Hematopoietic multipotent progenitor cell treated with erythropoietin and hydrocortisone succinate and interleukin-3 and kit ligand, for 6 days (in vitro differentiated cells): ENCODE measurements at regions not wholly inside any gene's neighbourhood (a gene's known extent, or its start where the extent isn't known, plus 50 kb on each side); places are given as distances from the start of the nearest gene placed in this dataset.
"Not testable (repeated sequence)": the region's sequence is repeated elsewhere in the genome, so short reads cannot be mapped to it uniquely, and the experiment has no call there.

Source experiments
- DNase-seq: peaks from one replicate; pipeline ENCODE4 v3.0.0-alpha.2; 2015

- DNase-seq = no peak
Observed at GRCh38 chr20:56730003-56730402, 100.9 kb downstream of the TFAP2C start.

GRCh38 chr20:56730996-56731395, 101.9 kb downstream of the TFAP2C start:
- DNase-seq = no peak

GRCh38 chr20:56731476-56731875, 102.4 kb downstream of the TFAP2C start:
- DNase-seq = no peak

GRCh38 chr20:56733967-56734366, 104.9 kb downstream of the TFAP2C start:
- no peak for DNase-seq

GRCh38 chr20:56735084-56735642, 106.1 kb downstream of the TFAP2C start:
- no peak for DNase-seq

- no peak for DNase-seq
Observed at GRCh38 chr20:56736285-56736857, 107.3 kb downstream of the TFAP2C start.

- not testable (repeated sequence) for DNase-seq
Observed at GRCh38 chr20:56744325-56744821, 115.3 kb downstream of the TFAP2C start.

GRCh38 chr20:56748476-56749377, 119.6 kb downstream of the TFAP2C start:
- no peak for DNase-seq

GRCh38 chr20:56750430-56750829, 121.3 kb downstream of the TFAP2C start:
- no peak for DNase-seq

- DNase-seq = no peak
Observed at GRCh38 chr20:56752274-56752673, 123.2 kb downstream of the TFAP2C start.

GRCh38 chr20:56755201-56755600, 126.1 kb downstream of the TFAP2C start:
- DNase-seq = no peak

- not testable (repeated sequence) for DNase-seq
Observed at GRCh38 chr20:56756658-56757057, 127.6 kb downstream of the TFAP2C start.

- no peak for DNase-seq
Observed at GRCh38 chr20:56758706-56759105, 129.6 kb downstream of the TFAP2C start.

GRCh38 chr20:56759741-56760278, 130.7 kb downstream of the TFAP2C start:
- no peak for DNase-seq

GRCh38 chr20:56760610-56761009, 131.5 kb downstream of the TFAP2C start:
- DNase-seq = no peak

- DNase-seq = no peak
Observed at GRCh38 chr20:56761393-56761792, 132.3 kb downstream of the TFAP2C start.

- DNase-seq = no peak
Observed at GRCh38 chr20:56762401-56762800, 133.3 kb downstream of the TFAP2C start.

GRCh38 chr20:56762829-56763228, 133.7 kb downstream of the TFAP2C start:
- DNase-seq = no peak

GRCh38 chr20:56764671-56765070, 135.6 kb downstream of the TFAP2C start:
- no peak for DNase-seq

- DNase-seq = no peak
Observed at GRCh38 chr20:56765172-56766073, 136.3 kb downstream of the TFAP2C start.

GRCh38 chr20:56766528-56766927, 137.4 kb downstream of the TFAP2C start:
- no peak for DNase-seq

- DNase-seq = no peak
Observed at GRCh38 chr20:56769921-56770600, 141.0 kb downstream of the TFAP2C start.
